ENCODE measurements at regions not wholly inside any gene's neighbourhood (a gene's known extent, or its start where the extent isn't known, plus 50 kb on each side); places are given as distances from the start of the nearest gene placed in this dataset.

DNA sequence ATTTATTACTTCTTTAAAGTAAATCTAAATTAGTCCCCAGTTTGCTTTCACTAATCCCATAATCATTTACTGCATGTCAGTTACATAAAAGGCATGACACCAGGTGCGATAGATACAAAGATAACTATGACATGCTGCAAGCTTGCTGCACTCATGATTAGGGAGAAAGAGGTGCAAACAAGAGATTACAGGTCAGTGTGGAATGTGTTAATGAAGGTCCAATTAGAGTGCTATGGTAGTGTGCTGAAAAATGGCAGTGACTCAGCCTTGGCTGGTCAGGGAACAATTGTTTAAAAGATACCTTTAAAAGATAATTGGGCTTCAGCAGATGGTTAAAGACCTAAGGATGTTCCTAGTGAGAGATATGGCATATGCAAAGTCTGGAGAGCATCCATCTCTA lies 352.6 kb upstream of the TGFBR2 start:
- H3K4me3 ChIP-seq: no peak overlapping the region
- H3K27me3 ChIP-seq: no peaks in the 10 kb centered on the region
- TF ChIP-seq, protein P1, sequence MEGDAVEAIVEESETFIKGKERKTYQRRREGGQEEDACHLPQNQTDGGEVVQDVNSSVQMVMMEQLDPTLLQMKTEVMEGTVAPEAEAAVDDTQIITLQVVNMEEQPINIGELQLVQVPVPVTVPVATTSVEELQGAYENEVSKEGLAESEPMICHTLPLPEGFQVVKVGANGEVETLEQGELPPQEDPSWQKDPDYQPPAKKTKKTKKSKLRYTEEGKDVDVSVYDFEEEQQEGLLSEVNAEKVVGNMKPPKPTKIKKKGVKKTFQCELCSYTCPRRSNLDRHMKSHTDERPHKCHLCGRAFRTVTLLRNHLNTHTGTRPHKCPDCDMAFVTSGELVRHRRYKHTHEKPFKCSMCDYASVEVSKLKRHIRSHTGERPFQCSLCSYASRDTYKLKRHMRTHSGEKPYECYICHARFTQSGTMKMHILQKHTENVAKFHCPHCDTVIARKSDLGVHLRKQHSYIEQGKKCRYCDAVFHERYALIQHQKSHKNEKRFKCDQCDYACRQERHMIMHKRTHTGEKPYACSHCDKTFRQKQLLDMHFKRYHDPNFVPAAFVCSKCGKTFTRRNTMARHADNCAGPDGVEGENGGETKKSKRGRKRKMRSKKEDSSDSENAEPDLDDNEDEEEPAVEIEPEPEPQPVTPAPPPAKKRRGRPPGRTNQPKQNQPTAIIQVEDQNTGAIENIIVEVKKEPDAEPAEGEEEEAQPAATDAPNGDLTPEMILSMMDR (IDR thresholded peaks at IDR 0.05): no peak
- TF ChIP-seq POLR2A (IDR thresholded peaks at IDR 0.05): no peak
- H3K4me1 ChIP-seq: no peaks in the 10 kb centered on the region
- no peaks in the 10 kb centered on the region for H3K36me3 ChIP-seq
- H3K27ac ChIP-seq: no peak overlapping the region
- H3K9me3 ChIP-seq: no peaks in the 10 kb centered on the region
- DNase-seq: no peak

DNA sequence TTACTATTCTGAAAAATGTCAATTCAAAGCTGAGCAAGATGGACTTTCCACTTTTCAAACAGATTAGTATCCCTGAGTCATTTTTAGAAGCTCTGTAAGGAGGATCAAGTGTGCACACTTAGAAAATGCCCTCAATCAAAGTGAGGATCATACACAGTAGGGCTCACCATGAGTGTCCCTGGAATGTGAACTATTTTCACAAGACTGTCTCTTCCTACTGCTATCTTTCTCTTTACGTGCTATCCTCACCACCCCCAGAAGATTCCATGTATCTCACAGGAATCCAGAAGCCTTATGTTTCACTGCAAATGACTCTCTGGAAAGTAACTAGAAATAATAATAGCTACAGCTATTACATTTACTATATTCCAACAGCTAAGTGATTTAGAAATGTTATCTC lies 349.9 kb upstream of the TGFBR2 start:
- Histone ChIP-seq H3K4me1 (no peaks in the 10 kb centered on the region), H3K27ac (no peak overlapping the region)
- TF ChIP-seq, protein P1 (IDR thresholded peaks at IDR 0.05): no peak
- no peak for TF ChIP-seq POLR2A (IDR thresholded peaks at IDR 0.05)

GRCh38 chr3:30258426-30259392 lies 347.7 kb upstream of the TGFBR2 start:
- Histone ChIP-seq H3K4me1 (no peaks in the 10 kb centered on the region), H3K9me3 (no peaks in the 10 kb centered on the region), H3K4me3 (no peak overlapping the region), H3K27me3 (no peaks in the 10 kb centered on the region), H3K27ac (no peak overlapping the region), H3K36me3 (no peaks in the 10 kb centered on the region)
- no peak for DNase-seq
- no peak for TF ChIP-seq POLR2A (IDR thresholded peaks at IDR 0.05)
- TF ChIP-seq, protein P1 (IDR thresholded peaks at IDR 0.05): no peak

More for the DNA sequence above, 349.9 kb upstream of the TGFBR2 start:
- Histone ChIP-seq H3K4me3 (no peak overlapping the region), H3K9me3 (no peaks in the 10 kb centered on the region), H3K36me3 (no peaks in the 10 kb centered on the region), H3K27me3 (no peaks in the 10 kb centered on the region)
- DNase-seq: no peak

- H3K9me3 ChIP-seq: no peaks in the 10 kb centered on the region
- no peak for TF ChIP-seq POLR2A (IDR thresholded peaks at IDR 0.05)
- TF ChIP-seq, protein P1 (IDR thresholded peaks at IDR 0.05): no peak
- H3K36me3 ChIP-seq: no peaks in the 10 kb centered on the region
- no peaks in the 10 kb centered on the region for H3K4me1 ChIP-seq
- no peak for DNase-seq
- H3K27me3 ChIP-seq: no peaks in the 10 kb centered on the region
- H3K4me3 ChIP-seq: no peak overlapping the region
- H3K27ac ChIP-seq: no peak overlapping the region
Observed at GRCh38 chr3:30259730-30260129, 346.7 kb upstream of the TGFBR2 start.

- no peaks in the 10 kb centered on the region for H3K4me1 ChIP-seq
- no peaks in the 10 kb centered on the region for H3K27me3 ChIP-seq
- no peak for DNase-seq
- no peak overlapping the region for H3K4me3 ChIP-seq
- no peak for TF ChIP-seq POLR2A (IDR thresholded peaks at IDR 0.05)
- TF ChIP-seq, protein P1 (IDR thresholded peaks at IDR 0.05): no peak
- H3K36me3 ChIP-seq: no peaks in the 10 kb centered on the region
- H3K9me3 ChIP-seq: no peaks in the 10 kb centered on the region
- no peak overlapping the region for H3K27ac ChIP-seq
Observed at GRCh38 chr3:30260762-30261161, 345.6 kb upstream of the TGFBR2 start.

Measured in Peyer's patch (tissue), 4 donors.